ENCODE measurements at regions not wholly inside any gene's neighbourhood (a gene's known extent, or its start where the extent isn't known, plus 50 kb on each side); places are given as distances from the start of the nearest gene placed in this dataset.

GRCh38 chr2:240338274-240338673 is 97.2 kb upstream of the GPC1 start:
- TF ChIP-seq CTCF (IDR thresholded peaks at IDR 0.05) (no peak), POLR2A (IDR thresholded peaks at IDR 0.05) (no peak)
